ENCODE measurements at regions not wholly inside any gene's neighbourhood (a gene's known extent, or its start where the extent isn't known, plus 50 kb on each side); places are given as distances from the start of the nearest gene placed in this dataset.

GRCh38 chr14:98704441-98704840, 567.6 kb downstream of the BCL11B start:
- H3K4me3 ChIP-seq (ENCODE audit: low read depth in 2 of 2, low read length in 1 of 2): no peak overlapping the region
- no peaks in the 10 kb centered on the region for H3K9me3 ChIP-seq
- H3K79me2 ChIP-seq (ENCODE audit: insufficient read depth): no peaks in the 10 kb centered on the region
- H3K9ac ChIP-seq: no peak overlapping the region
- H3F3A ChIP-seq (replicated peaks; ENCODE audit: insufficient read depth): no peaks in the 10 kb centered on the region
- no peak overlapping the region for H3K4me2 ChIP-seq
- TF ChIP-seq EZH2phosphoT487 (IDR thresholded peaks at IDR 0.05; ENCODE audit: borderline replicate concordance, low read depth) (no peak), ZBTB33 (IDR thresholded peaks at IDR 0.05; ENCODE audit: borderline replicate concordance, low read depth) (no peak), RAD21 (IDR thresholded peaks at IDR 0.05; ENCODE audit: low read length) (no peak)
- POLR2A ChIA-PET: no interaction called here
- CTCF ChIA-PET: no interaction called here
- H3K36me3 ChIP-seq (replicated peaks in 1 of 2; ENCODE audit: control insufficient read depth in 1 of 2, insufficient read depth in 2 of 2, low read length in 1 of 2): no peaks in the 10 kb centered on the region
- H3K4me1 ChIP-seq (ENCODE audit: control insufficient read depth in 1 of 2, insufficient read depth in 2 of 2, low read depth in 1 of 2, low read length in 1 of 2): no peaks in the 10 kb centered on the region
- H3K27me3 ChIP-seq (ENCODE audit: insufficient read depth): no peaks in the 10 kb centered on the region
- H3K9me2 ChIP-seq: no peaks in the 10 kb centered on the region
- WGBS (ENCODE audit: low lambda C conversion rate): 0% methylated on average over 3 of the region's 3 CpGs
- no peak overlapping the region for H3K27ac ChIP-seq (ENCODE audit: low read depth in 2 of 2, low read length in 1 of 2)
- H2AFZ ChIP-seq (ENCODE audit: low read depth): no peak overlapping the region
- no peaks in the 10 kb centered on the region for H4K20me1 ChIP-seq (ENCODE audit: insufficient read depth)
- DNase-seq: no peak

DNA sequence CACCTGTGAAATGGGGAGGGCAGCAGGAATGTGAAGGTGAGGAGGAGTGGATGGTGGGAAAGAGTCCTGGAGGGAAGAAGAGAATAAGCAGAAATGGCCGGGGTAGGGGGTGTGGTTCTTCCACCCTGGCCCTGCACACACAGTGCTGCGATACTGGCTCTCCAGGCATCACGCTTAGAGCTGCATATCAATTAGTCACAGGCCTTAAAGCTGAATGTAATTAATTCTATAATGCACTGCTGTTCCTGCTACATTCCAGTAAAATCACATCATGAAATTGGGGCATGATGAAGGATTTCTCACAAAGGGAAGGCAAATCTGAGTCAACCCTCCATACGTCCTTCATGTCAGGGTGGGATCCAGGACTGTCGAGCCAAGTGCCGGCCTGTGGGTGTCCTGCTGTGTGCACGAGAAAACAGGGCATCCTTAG, 566.1 kb downstream of the BCL11B start:
- ChIA-PET CTCF (no interaction called here), POLR2A (no interaction called here)
- Histone ChIP-seq H3K79me2 (ENCODE audit: insufficient read depth) (no peaks in the 10 kb centered on the region), H3F3A (replicated peaks; ENCODE audit: insufficient read depth) (no peaks in the 10 kb centered on the region), H3K36me3 (replicated peaks in 1 of 2; ENCODE audit: control insufficient read depth in 1 of 2, insufficient read depth in 2 of 2, low read length in 1 of 2) (no peaks in the 10 kb centered on the region), H3K9ac (no peak overlapping the region), H3K4me2 (no peak overlapping the region), H3K27me3 (ENCODE audit: insufficient read depth) (no peaks in the 10 kb centered on the region), H3K4me3 (ENCODE audit: low read depth in 2 of 2, low read length in 1 of 2) (no peak overlapping the region), H3K9me2 (no peaks in the 10 kb centered on the region), H3K27ac (ENCODE audit: low read depth in 2 of 2, low read length in 1 of 2) (no peak overlapping the region), H3K9me3 (no peaks in the 10 kb centered on the region), H2AFZ (ENCODE audit: low read depth) (no peak overlapping the region), H3K4me1 (ENCODE audit: control insufficient read depth in 1 of 2, insufficient read depth in 2 of 2, low read depth in 1 of 2, low read length in 1 of 2) (no peaks in the 10 kb centered on the region), H4K20me1 (ENCODE audit: insufficient read depth) (no peaks in the 10 kb centered on the region)
- 0% methylated on average over 7 of the region's 7 CpGs for WGBS (ENCODE audit: low lambda C conversion rate)
- TF ChIP-seq RCOR1 (IDR thresholded peaks at IDR 0.05; ENCODE audit: low read length): no peak
- no peak for TF ChIP-seq MEF2A (IDR thresholded peaks at IDR 0.05; ENCODE audit: borderline replicate concordance, low read depth)
- TF ChIP-seq RXRA (IDR thresholded peaks at IDR 0.05; ENCODE audit: borderline replicate concordance, low read depth): no peak
- no peak for TF ChIP-seq NFIC (IDR thresholded peaks at IDR 0.05; ENCODE audit: borderline replicate concordance)
- no peak for TF ChIP-seq SMC3 (IDR thresholded peaks at IDR 0.05; ENCODE audit: low read depth, low read length)
- TF ChIP-seq EP300 (IDR thresholded peaks at IDR 0.05; ENCODE audit: borderline replicate concordance in 1 of 2, low read depth in 1 of 2, low read length in 1 of 2): no peak
- TF ChIP-seq, protein P1, sequence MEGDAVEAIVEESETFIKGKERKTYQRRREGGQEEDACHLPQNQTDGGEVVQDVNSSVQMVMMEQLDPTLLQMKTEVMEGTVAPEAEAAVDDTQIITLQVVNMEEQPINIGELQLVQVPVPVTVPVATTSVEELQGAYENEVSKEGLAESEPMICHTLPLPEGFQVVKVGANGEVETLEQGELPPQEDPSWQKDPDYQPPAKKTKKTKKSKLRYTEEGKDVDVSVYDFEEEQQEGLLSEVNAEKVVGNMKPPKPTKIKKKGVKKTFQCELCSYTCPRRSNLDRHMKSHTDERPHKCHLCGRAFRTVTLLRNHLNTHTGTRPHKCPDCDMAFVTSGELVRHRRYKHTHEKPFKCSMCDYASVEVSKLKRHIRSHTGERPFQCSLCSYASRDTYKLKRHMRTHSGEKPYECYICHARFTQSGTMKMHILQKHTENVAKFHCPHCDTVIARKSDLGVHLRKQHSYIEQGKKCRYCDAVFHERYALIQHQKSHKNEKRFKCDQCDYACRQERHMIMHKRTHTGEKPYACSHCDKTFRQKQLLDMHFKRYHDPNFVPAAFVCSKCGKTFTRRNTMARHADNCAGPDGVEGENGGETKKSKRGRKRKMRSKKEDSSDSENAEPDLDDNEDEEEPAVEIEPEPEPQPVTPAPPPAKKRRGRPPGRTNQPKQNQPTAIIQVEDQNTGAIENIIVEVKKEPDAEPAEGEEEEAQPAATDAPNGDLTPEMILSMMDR (IDR thresholded peaks at IDR 0.05): no peak
- no peak for TF ChIP-seq JUND (IDR thresholded peaks at IDR 0.05)
- no peak for TF ChIP-seq NRF1 (IDR thresholded peaks at IDR 0.05; ENCODE audit: low read depth, low read length)
- TF ChIP-seq, protein P2, sequence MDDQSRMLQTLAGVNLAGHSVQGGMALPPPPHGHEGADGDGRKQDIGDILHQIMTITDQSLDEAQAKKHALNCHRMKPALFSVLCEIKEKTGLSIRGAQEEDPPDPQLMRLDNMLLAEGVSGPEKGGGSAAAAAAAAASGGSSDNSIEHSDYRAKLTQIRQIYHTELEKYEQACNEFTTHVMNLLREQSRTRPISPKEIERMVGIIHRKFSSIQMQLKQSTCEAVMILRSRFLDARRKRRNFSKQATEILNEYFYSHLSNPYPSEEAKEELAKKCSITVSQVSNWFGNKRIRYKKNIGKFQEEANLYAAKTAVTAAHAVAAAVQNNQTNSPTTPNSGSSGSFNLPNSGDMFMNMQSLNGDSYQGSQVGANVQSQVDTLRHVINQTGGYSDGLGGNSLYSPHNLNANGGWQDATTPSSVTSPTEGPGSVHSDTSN (IDR thresholded peaks at IDR 0.05): no peak
- no peak for TF ChIP-seq IRF3 (IDR thresholded peaks at IDR 0.05; ENCODE audit: low read depth, low read length)
- TF ChIP-seq CHD2 (IDR thresholded peaks at IDR 0.05; ENCODE audit: low read length, partially characterized antibody): no peak
- no peak for TF ChIP-seq TCF12 (IDR thresholded peaks at IDR 0.05)
- TF ChIP-seq USF1 (IDR thresholded peaks at IDR 0.05; ENCODE audit: borderline replicate concordance, low read depth): no peak
- DNase-seq: no peak

Data from SK-N-SH (cell line).